ENCODE measurements at regions not wholly inside any gene's neighbourhood (a gene's known extent, or its start where the extent isn't known, plus 50 kb on each side); places are given as distances from the start of the nearest gene placed in this dataset.

DNA sequence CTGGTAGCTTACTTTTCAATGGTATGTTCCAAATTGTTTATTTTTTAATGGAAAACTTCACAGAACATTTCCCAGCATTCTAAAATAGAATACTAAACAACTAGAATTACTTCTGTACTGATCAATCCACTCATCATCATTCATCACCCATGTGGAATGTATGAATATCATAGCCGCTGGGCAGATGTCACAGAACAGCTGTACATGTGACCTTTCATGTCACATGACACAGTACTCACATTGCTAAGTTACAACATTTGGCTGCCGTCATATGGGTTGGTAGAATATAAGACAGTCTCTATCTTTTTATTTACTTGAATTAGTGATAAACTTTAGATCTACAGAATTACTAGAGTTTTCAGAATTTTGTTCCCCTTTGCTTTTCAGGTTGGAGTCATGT lies 387.6 kb downstream of the ZEB2 start:
- TF ChIP-seq CTCF (IDR thresholded peaks at IDR 0.05) (no peak), POLR2A (IDR thresholded peaks at IDR 0.05) (no peak), EP300 (IDR thresholded peaks at IDR 0.05) (no peak)
